ENCODE measurements at regions not wholly inside any gene's neighbourhood (a gene's known extent, or its start where the extent isn't known, plus 50 kb on each side); places are given as distances from the start of the nearest gene placed in this dataset.

- DNase-seq (no peak), ATAC-seq (ENCODE audit: insufficient read depth, low read depth) (no peak)
- no peak overlapping the region for H3K27ac ChIP-seq (ENCODE audit: low read length)
- no peaks in the 10 kb centered on the region for H3K79me2 ChIP-seq (ENCODE audit: insufficient read depth, low read length)
- H4K20me1 ChIP-seq (ENCODE audit: insufficient read depth, low read length) = no peaks in the 10 kb centered on the region
- H3K36me3 ChIP-seq (ENCODE audit: insufficient read depth, low read length) = no peaks in the 10 kb centered on the region
- H3K9ac ChIP-seq (ENCODE audit: low read depth, low read length) = no peak overlapping the region
- TF ChIP-seq CTCF (IDR thresholded peaks at IDR 0.05; ENCODE audit: borderline replicate concordance, extremely low read depth, low read length, poor library complexity, severe bottlenecking) = no peak
- no peak for TF ChIP-seq EZH2 (IDR thresholded peaks at IDR 0.05; ENCODE audit: borderline replicate concordance, low read depth, low read length, severe bottlenecking)
- H3K9me3 ChIP-seq (ENCODE audit: insufficient read depth, low read length, severe bottlenecking) = peaks cover 3% of the 10 kb centered on the region
- H3K4me1 ChIP-seq (ENCODE audit: insufficient read depth, low read length) = no peaks in the 10 kb centered on the region
- H3K4me2 ChIP-seq (ENCODE audit: insufficient read depth, low read length) = no peak overlapping the region
- no peaks in the 10 kb centered on the region for H3K27me3 ChIP-seq (ENCODE audit: insufficient read depth, low read length, poor library complexity)
- no peak overlapping the region for H3K4me3 ChIP-seq (ENCODE audit: low read depth in 1 of 2, low read length in 2 of 2)
- no peak overlapping the region for H2AFZ ChIP-seq (ENCODE audit: low read depth, low read length)
Observed at GRCh38 chr5:120405286-120405864, 58.7 kb upstream of the PRR16 start.

GRCh38 chr5:120405923-120406322 is 58.2 kb upstream of the PRR16 start:
- H3K4me3 ChIP-seq (ENCODE audit: low read depth in 1 of 2, low read length in 2 of 2) = no peak overlapping the region
- H3K27ac ChIP-seq (ENCODE audit: low read length) = no peak overlapping the region
- no peaks in the 10 kb centered on the region for H4K20me1 ChIP-seq (ENCODE audit: insufficient read depth, low read length)
- H3K36me3 ChIP-seq (ENCODE audit: insufficient read depth, low read length) = no peaks in the 10 kb centered on the region
- peaks cover 3% of the 10 kb centered on the region for H3K9me3 ChIP-seq (ENCODE audit: insufficient read depth, low read length, severe bottlenecking)
- no peaks in the 10 kb centered on the region for H3K27me3 ChIP-seq (ENCODE audit: insufficient read depth, low read length, poor library complexity)
- H3K9ac ChIP-seq (ENCODE audit: low read depth, low read length) = no peak overlapping the region
- H2AFZ ChIP-seq (ENCODE audit: low read depth, low read length) = no peak overlapping the region
- no peaks in the 10 kb centered on the region for H3K79me2 ChIP-seq (ENCODE audit: insufficient read depth, low read length)
- no peak overlapping the region for H3K4me2 ChIP-seq (ENCODE audit: insufficient read depth, low read length)
- ATAC-seq (ENCODE audit: insufficient read depth, low read depth) = no peak
- no peaks in the 10 kb centered on the region for H3K4me1 ChIP-seq (ENCODE audit: insufficient read depth, low read length)
- DNase-seq = no peak
- no peak for TF ChIP-seq EZH2 (IDR thresholded peaks at IDR 0.05; ENCODE audit: borderline replicate concordance, low read depth, low read length, severe bottlenecking)
- TF ChIP-seq CTCF (IDR thresholded peaks at IDR 0.05; ENCODE audit: borderline replicate concordance, extremely low read depth, low read length, poor library complexity, severe bottlenecking) = no peak

- no peak overlapping the region for H3K9ac ChIP-seq (ENCODE audit: low read depth, low read length)
- H3K79me2 ChIP-seq (ENCODE audit: insufficient read depth, low read length) = no peaks in the 10 kb centered on the region
- no peaks in the 10 kb centered on the region for H3K36me3 ChIP-seq (ENCODE audit: insufficient read depth, low read length)
- H3K27me3 ChIP-seq (ENCODE audit: insufficient read depth, low read length, poor library complexity) = no peaks in the 10 kb centered on the region
- no peak overlapping the region for H2AFZ ChIP-seq (ENCODE audit: low read depth, low read length)
- DNase-seq (no peak), ATAC-seq (ENCODE audit: insufficient read depth, low read depth) (no peak)
- no peaks in the 10 kb centered on the region for H4K20me1 ChIP-seq (ENCODE audit: insufficient read depth, low read length)
- no peak for TF ChIP-seq EZH2 (IDR thresholded peaks at IDR 0.05; ENCODE audit: borderline replicate concordance, low read depth, low read length, severe bottlenecking)
- TF ChIP-seq CTCF (IDR thresholded peaks at IDR 0.05; ENCODE audit: borderline replicate concordance, extremely low read depth, low read length, poor library complexity, severe bottlenecking) = no peak
- no peak overlapping the region for H3K4me2 ChIP-seq (ENCODE audit: insufficient read depth, low read length)
- H3K27ac ChIP-seq (ENCODE audit: low read length) = no peak overlapping the region
- H3K9me3 ChIP-seq (ENCODE audit: insufficient read depth, low read length, severe bottlenecking) = no peaks in the 10 kb centered on the region
- no peaks in the 10 kb centered on the region for H3K4me1 ChIP-seq (ENCODE audit: insufficient read depth, low read length)
- no peak overlapping the region for H3K4me3 ChIP-seq (ENCODE audit: low read depth in 1 of 2, low read length in 2 of 2)
Observed at GRCh38 chr5:120413686-120414085, 50.4 kb upstream of the PRR16 start.
